HG02970 (cell line): ENCODE measurements at regions not wholly inside any gene's neighbourhood (a gene's known extent, or its start where the extent isn't known, plus 50 kb on each side); places are given as distances from the start of the nearest gene placed in this dataset.

Experiments used
- ATAC-seq: cut with Tn5 transposase; IDR thresholded peaks from one replicate; pipeline ENCODE4 v1.9.1; 2021; ENCODE audit warnings: mild to moderate bottlenecking, moderate library complexity, moderate number of reproducible peaks; ENCODE audit not compliant: unreplicated experiment, low FRiP score

GRCh38 chr7:113408999-113409398 lies 290.6 kb upstream of the SMIM30 start:
- ATAC-seq = no peak

GRCh38 chr7:113405296-113406056 lies 287.1 kb upstream of the SMIM30 start:
- ATAC-seq = no peak

GRCh38 chr7:113404245-113404644 lies 285.9 kb upstream of the SMIM30 start:
- ATAC-seq = no peak

GRCh38 chr7:113402482-113402881 lies 284.1 kb upstream of the SMIM30 start:
- ATAC-seq = no peak

- no peak for ATAC-seq
Observed at GRCh38 chr7:113402005-113402404, 283.7 kb upstream of the SMIM30 start.

- ATAC-seq = no peak
Observed at GRCh38 chr7:113394856-113395255, 276.5 kb upstream of the SMIM30 start.

GRCh38 chr7:113392841-113393540 lies 274.6 kb upstream of the SMIM30 start:
- ATAC-seq = no peak

- no peak for ATAC-seq
Observed at GRCh38 chr7:113392421-113392820, 274.1 kb upstream of the SMIM30 start.

GRCh38 chr7:113389112-113389646 lies 270.8 kb upstream of the SMIM30 start:
- ATAC-seq = no peak

GRCh38 chr7:113383638-113384037 lies 265.3 kb upstream of the SMIM30 start:
- ATAC-seq = no peak

- ATAC-seq = no peak
Observed at GRCh38 chr7:113379746-113380145, 261.4 kb upstream of the SMIM30 start.

- no peak for ATAC-seq
Observed at GRCh38 chr7:113374955-113375354, 256.6 kb upstream of the SMIM30 start.

GRCh38 chr7:113373863-113374262 lies 255.5 kb upstream of the SMIM30 start:
- no peak for ATAC-seq

GRCh38 chr7:113371416-113372043 lies 253.2 kb upstream of the SMIM30 start:
- ATAC-seq = no peak

- no peak for ATAC-seq
Observed at GRCh38 chr7:113370910-113371309, 252.6 kb upstream of the SMIM30 start.

GRCh38 chr7:113368256-113368655 lies 249.9 kb upstream of the SMIM30 start:
- ATAC-seq = no peak

- ATAC-seq = no peak
Observed at GRCh38 chr7:113367041-113367586, 248.8 kb upstream of the SMIM30 start.

GRCh38 chr7:113366122-113366521 lies 247.8 kb upstream of the SMIM30 start:
- no peak for ATAC-seq

GRCh38 chr7:113349339-113349738 lies 231.0 kb upstream of the SMIM30 start:
- ATAC-seq = no peak

- ATAC-seq = no peak
Observed at GRCh38 chr7:113339661-113340060, 221.3 kb upstream of the SMIM30 start.
